AG09319 (cell line): ENCODE measurements at regions not wholly inside any gene's neighbourhood (a gene's known extent, or its start where the extent isn't known, plus 50 kb on each side); places are given as distances from the start of the nearest gene placed in this dataset.
"Not testable (repeated sequence)": the region's sequence is repeated elsewhere in the genome, so short reads cannot be mapped to it uniquely, and the experiment has no call there.

Source experiments
- DNase-seq: peaks from one replicate; pipeline ENCODE4 v3.0.0-alpha.2; 2010; ENCODE audit warnings: low read depth; ENCODE audit errors: extremely low read depth
- CTCF ChIP-seq: IDR thresholded peaks from 2 replicates; pipeline ENCODE4 v1.5.1; 2011; ENCODE audit warnings: low read depth, mild to moderate bottlenecking, inconsistent platforms, low read length, moderate library complexity

- no peak for DNase-seq
- TF ChIP-seq CTCF = no peak
Observed at GRCh38 chr18:35856178-35856577, 116.3 kb upstream of the RMP24 start.

GRCh38 chr18:35856721-35857120, 115.8 kb upstream of the RMP24 start:
- DNase-seq = not testable (repeated sequence)

GRCh38 chr18:35857581-35857980, 114.9 kb upstream of the RMP24 start:
- DNase-seq = not testable (repeated sequence)

- TF ChIP-seq CTCF = no peak
- DNase-seq = no peak
Observed at GRCh38 chr18:35861367-35862118, 110.9 kb upstream of the RMP24 start.

- DNase-seq = no peak
- TF ChIP-seq CTCF = no peak
Observed at GRCh38 chr18:35862119-35862640, 110.3 kb upstream of the RMP24 start.

- TF ChIP-seq CTCF = no peak
- no peak for DNase-seq
Observed at GRCh38 chr18:35864916-35865315, 107.6 kb upstream of the RMP24 start.

- DNase-seq = no peak
- no peak for TF ChIP-seq CTCF
Observed at GRCh38 chr18:35868915-35869314, 103.6 kb upstream of the RMP24 start.

- no peak for TF ChIP-seq CTCF
- DNase-seq = no peak
Observed at GRCh38 chr18:35871337-35871736, 101.1 kb upstream of the RMP24 start.
